ENCODE measurements at regions not wholly inside any gene's neighbourhood (a gene's known extent, or its start where the extent isn't known, plus 50 kb on each side); places are given as distances from the start of the nearest gene placed in this dataset.

- TF ChIP-seq HES1 (IDR thresholded peaks at IDR 0.05; ENCODE audit: low read depth) = no peak
- peak; percentile 68 for TF ChIP-seq MTA2 (IDR thresholded peaks at IDR 0.05; ENCODE audit: low read depth)
- no peak for TF ChIP-seq ZFP91 (CRISPR knock-in tag; IDR thresholded peaks at IDR 0.05)
- TF ChIP-seq GTF2A2 (tag; IDR thresholded peaks at IDR 0.05) = no peak
- no peak for TF ChIP-seq GTF2B (IDR thresholded peaks at IDR 0.05; ENCODE audit: extremely low read depth, insufficient read length)
- TF ChIP-seq TAF15 (IDR thresholded peaks at IDR 0.05; ENCODE audit: low read depth, low read length) = no peak
- TF ChIP-seq ZNF24 (IDR thresholded peaks at IDR 0.05) = no peak
- no peak for TF ChIP-seq ZNF280A (IDR thresholded peaks at IDR 0.05; ENCODE audit: low read depth, partially characterized antibody)
- no peak for TF ChIP-seq MEF2A (IDR thresholded peaks at IDR 0.05; ENCODE audit: control insufficient read depth, low read depth, low read length)
- no peak for TF ChIP-seq DLX4 (CRISPR knock-in tag; IDR thresholded peaks at IDR 0.05)
- no peak for TF ChIP-seq TEAD1 (CRISPR knock-in tag; IDR thresholded peaks at IDR 0.05)
- no peak for TF ChIP-seq RHOXF2B (CRISPR knock-in tag; conservative IDR thresholded peaks at IDR 0.05)
- no peak for TF ChIP-seq FOXK1 (CRISPR knock-in tag; IDR thresholded peaks at IDR 0.05; ENCODE audit: borderline replicate concordance)
- no peak for TF ChIP-seq POLR2B (IDR thresholded peaks at IDR 0.05; ENCODE audit: low read depth, partially characterized antibody)
- no peak for TF ChIP-seq PHF20 (IDR thresholded peaks at IDR 0.05; ENCODE audit: partially characterized antibody)
- no peak for TF ChIP-seq RBM14 (IDR thresholded peaks at IDR 0.05; ENCODE audit: borderline replicate concordance, insufficient read depth, low read depth, low read length)
- TF ChIP-seq NEUROD1 (IDR thresholded peaks at IDR 0.05; ENCODE audit: borderline replicate concordance, low read depth, low read length, partially characterized antibody) = no peak
- TF ChIP-seq NKRF (IDR thresholded peaks at IDR 0.05; ENCODE audit: borderline replicate concordance) = no peak
- TF ChIP-seq BDP1 (IDR thresholded peaks at IDR 0.05; ENCODE audit: insufficient read depth, insufficient read length) = no peak
- no peak for TF ChIP-seq DEAF1 (CRISPR knock-in tag; IDR thresholded peaks at IDR 0.05)
- TF ChIP-seq SAFB2 (IDR thresholded peaks at IDR 0.05; ENCODE audit: borderline replicate concordance, low read depth, low read length, severe bottlenecking) = no peak
Measured at GRCh38 chr5:34553581-34553980, 102.5 kb upstream of the RAI14 start (continued).

Measured in K562 (cell line).